HG02759 (cell line): ENCODE measurements at regions not wholly inside any gene's neighbourhood (a gene's known extent, or its start where the extent isn't known, plus 50 kb on each side); places are given as distances from the start of the nearest gene placed in this dataset.
"Not testable (repeated sequence)": the region's sequence is repeated elsewhere in the genome, so short reads cannot be mapped to it uniquely, and the experiment has no call there.

Experiments
- ATAC-seq: cut with Tn5 transposase; IDR thresholded peaks from one replicate; pipeline ENCODE4 v1.9.1; 2021; ENCODE audit warnings: mild to moderate bottlenecking, moderate library complexity; ENCODE audit not compliant: unreplicated experiment

- ATAC-seq: no peak
These were observed 95.1 kb upstream of the TMEM178A start for GRCh38 chr2:39570614-39571013.

GRCh38 chr2:39571111-39571731 lies 94.5 kb upstream of the TMEM178A start:
- ATAC-seq: no peak

- ATAC-seq: no peak
These were observed 92.4 kb upstream of the TMEM178A start for GRCh38 chr2:39573276-39573675.

GRCh38 chr2:39581866-39582265 lies 83.9 kb upstream of the TMEM178A start:
- ATAC-seq: no peak

- ATAC-seq: no peak
These were observed 82.5 kb upstream of the TMEM178A start for GRCh38 chr2:39583213-39583612.

GRCh38 chr2:39583781-39584180 lies 81.9 kb upstream of the TMEM178A start:
- ATAC-seq: no peak

- ATAC-seq: no peak
These were observed 81.3 kb upstream of the TMEM178A start for GRCh38 chr2:39584283-39584965.

- not testable (repeated sequence) for ATAC-seq
These were observed 80.2 kb upstream of the TMEM178A start for GRCh38 chr2:39585531-39585930.

- no peak for ATAC-seq
These were observed 78.5 kb upstream of the TMEM178A start for GRCh38 chr2:39587168-39587567.

- ATAC-seq: no peak
These were observed 78.1 kb upstream of the TMEM178A start for GRCh38 chr2:39587641-39588040.

GRCh38 chr2:39593439-39594393 lies 72.0 kb upstream of the TMEM178A start:
- ATAC-seq: peak; percentile 60

GRCh38 chr2:39595116-39595515 lies 70.6 kb upstream of the TMEM178A start:
- ATAC-seq: no peak

- ATAC-seq: no peak
These were observed 68.4 kb upstream of the TMEM178A start for GRCh38 chr2:39597314-39597713.

- ATAC-seq: no peak
These were observed 63.1 kb upstream of the TMEM178A start for GRCh38 chr2:39602616-39603015.

- no peak for ATAC-seq
These were observed 62.3 kb upstream of the TMEM178A start for GRCh38 chr2:39603436-39603835.

- ATAC-seq: no peak
These were observed 60.9 kb upstream of the TMEM178A start for GRCh38 chr2:39604866-39605265.

- no peak for ATAC-seq
These were observed 59.1 kb upstream of the TMEM178A start for GRCh38 chr2:39606585-39606984.

GRCh38 chr2:39607538-39608262 lies 58.0 kb upstream of the TMEM178A start:
- no peak for ATAC-seq

GRCh38 chr2:39608263-39608575 lies 57.5 kb upstream of the TMEM178A start:
- no peak for ATAC-seq

- no peak for ATAC-seq
These were observed 56.9 kb upstream of the TMEM178A start for GRCh38 chr2:39608686-39609441.
